ENCODE measurements at regions not wholly inside any gene's neighbourhood (a gene's known extent, or its start where the extent isn't known, plus 50 kb on each side); places are given as distances from the start of the nearest gene placed in this dataset.
"Not testable (repeated sequence)": the region's sequence is repeated elsewhere in the genome, so short reads cannot be mapped to it uniquely, and the experiment has no call there.

DNA sequence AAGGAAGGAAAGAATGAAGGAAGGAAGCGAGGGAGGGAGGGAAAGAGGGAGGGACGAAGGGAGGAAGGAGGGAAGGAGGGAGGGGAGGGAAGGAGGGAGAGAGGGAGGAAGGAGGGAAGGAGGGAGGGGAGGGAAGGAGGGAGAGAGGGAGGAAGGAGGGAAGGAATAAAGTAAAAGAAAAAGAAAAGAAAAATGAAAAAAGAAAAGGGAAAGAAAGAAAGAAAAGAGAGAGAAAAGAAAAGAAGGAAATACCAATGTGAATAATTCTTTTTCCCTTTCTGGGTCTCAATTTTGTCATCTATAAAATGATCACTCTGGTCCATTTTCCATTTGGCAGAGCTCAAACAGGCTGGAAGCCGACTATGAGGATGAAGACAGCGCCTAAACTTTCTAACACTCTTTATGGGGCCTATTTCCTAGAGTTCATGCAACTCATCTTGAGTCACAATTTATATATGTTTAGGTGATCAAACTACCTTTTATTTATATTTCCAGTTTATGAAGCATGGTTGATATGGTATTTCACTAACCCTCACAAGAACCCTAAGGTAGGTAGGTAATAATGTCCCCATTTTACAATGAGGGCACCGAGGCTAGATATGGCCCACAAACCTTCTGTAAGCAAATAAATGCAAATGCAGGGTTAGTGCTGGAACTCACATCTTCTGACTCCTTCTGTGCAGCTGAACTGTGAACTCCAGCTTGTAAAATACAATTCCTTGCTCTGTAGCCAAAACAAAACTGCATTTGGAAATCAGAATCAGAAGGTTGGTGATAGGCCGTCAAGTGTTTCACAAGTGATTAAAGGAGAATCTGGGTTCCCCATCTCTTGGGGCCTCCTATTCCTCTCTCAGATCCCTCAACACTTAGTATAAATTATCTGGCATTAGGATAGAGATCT lies 434.3 kb downstream of the ETS1 start:
- DNase-seq = no peak

DNA sequence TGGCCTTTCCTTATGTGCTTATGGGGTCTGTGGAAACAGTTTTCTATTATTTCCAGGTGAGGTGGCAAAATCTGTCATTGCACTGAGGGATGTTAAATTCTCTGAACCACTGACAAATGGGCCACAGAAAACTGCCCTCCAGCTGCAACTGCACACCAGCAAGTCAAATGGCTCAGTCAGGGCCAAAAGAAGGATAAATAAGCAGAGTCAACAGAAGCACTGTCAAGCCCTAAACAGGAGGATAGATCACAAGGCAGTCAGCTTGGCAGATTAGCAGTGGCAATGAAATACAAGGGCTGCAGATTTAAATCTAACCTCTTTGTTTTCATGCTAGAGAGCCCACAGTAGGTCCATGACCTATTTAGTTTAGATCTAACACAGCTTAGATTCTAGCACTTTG lies 435.6 kb downstream of the ETS1 start:
- DNase-seq = no peak

DNA sequence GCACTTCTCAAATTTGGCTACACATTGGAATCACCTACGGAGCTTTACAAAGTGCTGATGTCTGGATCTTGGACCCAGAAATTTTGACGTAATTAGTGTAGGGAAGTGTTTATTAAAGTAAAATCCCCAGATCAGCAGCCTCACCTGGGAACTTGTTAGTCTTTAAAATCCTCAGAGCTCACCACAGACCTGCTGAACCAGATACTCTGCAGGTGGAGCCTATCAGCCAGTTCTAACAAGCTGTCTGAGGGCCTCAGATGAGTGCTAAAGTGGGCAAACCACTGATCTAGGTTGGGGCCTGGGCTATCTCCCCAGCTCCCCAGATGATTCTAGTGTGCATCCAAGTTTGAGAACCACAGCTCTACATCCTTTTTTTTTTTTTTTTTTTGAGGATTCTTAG lies 436.0 kb downstream of the ETS1 start:
- DNase-seq = no peak

DNA sequence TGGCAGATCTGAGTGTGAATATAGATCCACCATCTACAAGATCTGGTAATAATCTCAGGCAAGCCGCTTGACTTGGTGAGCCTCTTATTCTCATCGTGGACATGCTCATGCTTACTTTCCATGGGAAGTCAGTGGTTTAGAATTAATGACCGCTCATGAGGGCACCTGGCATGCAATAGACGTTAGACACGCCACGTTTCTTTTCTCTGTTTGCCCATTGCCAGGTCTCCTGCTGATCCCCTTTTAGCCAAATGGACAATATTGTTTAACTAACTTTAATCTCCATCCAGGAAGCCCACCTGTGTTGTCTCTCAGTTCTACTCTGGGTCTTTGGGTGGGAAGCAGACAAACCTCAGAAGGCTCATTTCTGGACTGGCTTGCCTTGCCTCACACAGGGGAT lies 439.1 kb downstream of the ETS1 start:
- DNase-seq = no peak

DNA sequence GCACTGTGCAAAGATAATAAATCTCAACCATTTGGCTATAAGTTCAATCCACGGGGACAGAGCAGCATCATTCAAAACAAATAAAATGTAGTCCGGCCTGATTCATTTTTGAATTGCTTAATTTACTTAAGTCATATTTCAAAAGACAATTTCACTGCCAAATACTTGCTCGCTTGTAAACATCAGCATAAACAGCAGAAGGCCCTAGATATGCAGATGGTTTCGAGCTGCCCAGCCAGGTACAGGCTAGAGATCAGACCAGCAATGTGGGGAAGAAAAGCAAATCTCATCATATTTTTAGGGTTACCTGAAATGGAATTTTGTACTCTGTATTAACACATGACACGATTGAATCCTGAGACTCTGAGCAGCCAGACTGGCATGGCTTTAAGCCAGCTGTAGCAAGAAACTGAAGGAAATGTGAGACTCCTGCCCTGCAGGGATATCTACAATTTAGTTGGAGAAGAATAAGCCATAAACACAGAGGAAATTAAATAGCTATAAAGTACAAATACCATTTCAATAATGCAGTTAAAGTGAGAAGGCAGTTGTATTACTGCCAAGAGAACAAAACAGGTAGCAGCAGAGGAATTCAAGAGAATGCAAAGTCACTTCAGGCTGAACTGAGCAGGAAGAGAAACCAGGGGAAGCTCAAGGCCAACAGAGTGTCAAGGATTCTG lies 440.3 kb downstream of the ETS1 start:
- DNase-seq = no peak

DNA sequence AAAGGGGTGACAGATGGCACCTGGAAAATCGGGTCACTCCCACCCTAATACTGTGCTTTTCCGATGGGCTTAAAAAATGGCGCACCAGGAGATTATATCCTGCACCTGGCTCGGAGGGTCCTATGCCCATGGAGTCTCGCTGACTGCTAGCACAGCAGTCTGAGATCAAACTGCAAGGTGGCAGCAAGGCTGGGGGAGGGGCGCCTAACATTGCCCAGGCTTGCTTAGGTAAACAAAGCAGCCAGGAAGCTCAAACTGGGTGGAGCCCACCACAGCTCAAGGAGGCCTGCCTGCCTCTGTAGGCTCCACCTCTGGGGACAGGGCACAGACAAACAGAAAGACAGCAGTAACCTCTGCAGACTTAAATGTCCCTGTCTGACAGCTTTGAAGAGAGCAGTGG lies 447.1 kb downstream of the ETS1 start:
- DNase-seq = not testable (repeated sequence)

DNA sequence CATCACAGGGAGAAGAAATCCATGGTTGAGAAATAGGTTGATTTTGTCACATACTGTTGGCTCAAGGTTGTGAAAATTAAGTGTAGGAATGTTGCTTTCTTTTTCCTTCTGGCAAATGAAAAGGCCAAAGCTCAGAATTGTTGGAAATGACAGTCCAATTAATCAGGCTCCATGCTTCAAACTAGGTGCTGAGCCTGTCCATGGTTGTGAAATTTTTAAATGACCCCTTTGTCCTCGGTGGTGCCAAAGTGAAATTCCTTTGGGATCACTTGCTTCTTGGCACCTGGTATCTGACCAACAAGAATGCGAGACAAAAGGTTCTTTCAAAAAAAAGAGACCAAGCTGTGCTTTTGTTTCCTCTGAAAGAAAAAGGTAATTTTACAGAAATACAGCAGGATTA lies 451.9 kb downstream of the ETS1 start:
- DNase-seq = no peak

DNA sequence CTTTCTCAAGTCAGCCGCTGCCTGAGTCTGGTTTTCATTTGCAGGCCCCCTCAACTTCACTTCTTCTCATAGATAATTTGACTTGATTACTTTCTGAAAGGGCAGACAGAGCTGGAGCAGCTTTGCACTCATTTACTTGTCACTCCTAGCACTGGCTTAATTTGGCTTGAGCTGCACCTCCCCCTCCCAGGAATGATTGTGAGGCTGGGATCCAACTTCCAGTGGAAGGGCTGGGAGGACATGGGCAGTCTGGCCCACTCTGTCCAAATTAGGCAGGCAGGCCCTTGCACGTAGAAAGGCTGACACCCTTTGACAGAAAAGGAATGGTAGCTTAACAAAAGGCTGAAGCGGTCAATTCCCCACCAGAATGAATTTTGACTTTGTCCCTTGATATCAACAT lies 453.9 kb downstream of the ETS1 start:
- no peak for DNase-seq

DNA sequence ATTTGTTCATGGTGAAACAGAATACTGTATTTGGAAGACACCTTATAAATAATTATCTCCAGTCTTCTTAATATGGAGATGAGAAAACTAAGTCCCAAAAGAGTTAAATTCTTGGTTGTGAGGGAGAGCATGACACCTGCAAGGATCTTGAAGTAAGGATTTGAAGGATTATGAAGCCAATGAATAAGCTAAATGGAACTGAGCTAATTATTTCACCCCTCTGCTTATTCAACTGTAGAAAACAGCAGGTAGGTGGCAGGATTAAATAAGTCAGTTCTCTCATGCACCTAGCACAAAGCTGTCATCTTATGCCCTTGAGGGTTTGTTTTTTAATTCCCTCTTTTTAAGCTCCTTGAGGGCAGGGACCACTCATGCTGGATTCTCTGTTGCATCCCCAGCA lies 457.3 kb downstream of the ETS1 start:
- DNase-seq = no peak

DNA sequence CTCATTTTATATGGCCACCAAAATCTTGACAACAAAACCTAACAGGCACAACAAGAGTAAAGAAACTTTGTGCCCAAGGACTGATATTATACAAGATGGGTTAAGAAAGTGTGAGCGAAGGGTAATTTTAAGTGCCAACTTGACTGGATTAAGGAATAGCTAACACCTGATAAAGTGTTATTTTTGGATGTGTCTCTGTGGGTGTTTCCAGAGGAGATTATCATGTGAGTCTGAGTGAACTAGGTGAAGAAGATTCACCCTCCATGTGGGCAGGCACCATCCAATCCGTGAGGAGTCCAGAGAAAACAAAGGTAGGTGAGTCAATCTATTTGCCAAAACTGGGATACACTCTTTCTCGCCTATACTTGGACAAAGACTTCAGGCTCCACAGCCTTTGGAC lies 461.6 kb downstream of the ETS1 start:
- no peak for DNase-seq

DNA sequence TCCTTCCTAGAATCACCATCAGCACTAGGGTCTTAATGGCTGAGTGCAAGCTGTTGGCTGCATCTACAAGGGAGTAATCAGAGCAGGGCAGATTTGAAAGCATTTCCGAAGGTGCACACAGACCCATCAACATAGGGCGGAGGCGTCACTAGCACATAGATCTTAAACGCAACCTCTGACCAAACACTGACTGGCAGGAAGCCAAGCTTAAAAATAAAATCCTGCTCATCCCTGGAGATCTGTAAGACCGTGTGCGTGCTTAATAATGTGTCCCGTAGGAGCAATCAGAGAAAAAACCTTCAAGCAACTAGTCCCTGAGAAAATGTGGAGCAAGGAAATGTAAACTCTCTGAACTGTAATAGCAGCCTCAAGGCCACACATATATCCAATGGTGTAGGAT lies 470.5 kb downstream of the ETS1 start:
- DNase-seq = no peak

DNA sequence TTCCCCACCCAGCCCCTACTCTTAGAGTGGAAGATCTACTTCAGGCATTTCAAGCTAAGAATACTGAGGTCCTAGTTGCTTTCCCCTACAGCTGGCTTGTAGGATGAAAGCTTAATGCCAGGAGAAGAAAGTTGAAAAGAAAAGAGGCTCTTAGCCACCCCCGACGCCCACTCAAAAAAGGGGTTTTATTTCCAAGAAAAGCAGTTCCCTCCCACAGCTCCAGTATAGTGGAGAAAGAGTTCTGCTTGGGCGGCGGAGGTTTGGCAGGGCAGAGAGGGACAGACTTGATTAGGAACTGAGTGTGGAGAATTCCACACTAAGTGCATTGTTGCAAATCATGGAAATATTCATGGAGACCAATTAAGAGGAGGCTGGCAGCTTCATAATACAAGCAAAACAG lies 470.9 kb downstream of the ETS1 start:
- no peak for DNase-seq

DNA sequence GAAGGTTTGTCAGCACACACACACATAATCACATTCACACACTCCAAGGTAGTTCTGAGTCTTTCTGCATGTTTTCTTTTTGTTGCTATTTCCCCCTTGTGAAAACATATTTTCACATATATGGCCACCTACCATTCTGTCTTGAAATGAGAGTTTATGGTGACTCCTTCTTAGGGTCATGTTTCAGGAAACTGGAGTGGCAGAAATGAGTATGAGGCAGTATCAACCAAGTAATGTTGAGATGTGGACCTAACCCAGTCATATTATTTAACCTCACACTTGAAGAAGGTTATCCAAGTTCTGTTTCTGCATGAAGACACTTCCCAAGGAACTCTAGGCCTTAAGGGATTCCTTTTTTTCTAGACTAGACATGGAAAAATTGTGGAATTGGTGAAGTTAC lies 481.4 kb downstream of the ETS1 start:
- no peak for DNase-seq

DNA sequence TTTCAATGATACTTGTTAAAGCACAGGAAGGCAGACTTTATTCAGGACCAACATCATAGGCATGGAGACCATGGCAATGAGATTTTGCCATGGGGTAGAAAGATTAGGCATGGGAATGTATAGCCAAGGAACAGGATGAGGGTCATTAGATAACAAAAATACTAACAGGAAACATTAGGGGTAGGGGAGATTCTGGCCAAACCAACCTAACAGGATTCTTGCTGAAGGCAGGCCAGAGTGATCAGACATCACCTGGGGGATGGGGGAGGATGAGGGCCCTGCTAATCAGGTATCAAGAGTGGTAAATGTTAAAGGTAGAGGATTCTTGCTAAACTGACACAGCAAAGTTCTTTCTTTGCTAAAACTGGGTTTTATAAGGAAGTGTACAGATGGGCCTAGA lies 481.8 kb downstream of the ETS1 start:
- no peak for DNase-seq

DNA sequence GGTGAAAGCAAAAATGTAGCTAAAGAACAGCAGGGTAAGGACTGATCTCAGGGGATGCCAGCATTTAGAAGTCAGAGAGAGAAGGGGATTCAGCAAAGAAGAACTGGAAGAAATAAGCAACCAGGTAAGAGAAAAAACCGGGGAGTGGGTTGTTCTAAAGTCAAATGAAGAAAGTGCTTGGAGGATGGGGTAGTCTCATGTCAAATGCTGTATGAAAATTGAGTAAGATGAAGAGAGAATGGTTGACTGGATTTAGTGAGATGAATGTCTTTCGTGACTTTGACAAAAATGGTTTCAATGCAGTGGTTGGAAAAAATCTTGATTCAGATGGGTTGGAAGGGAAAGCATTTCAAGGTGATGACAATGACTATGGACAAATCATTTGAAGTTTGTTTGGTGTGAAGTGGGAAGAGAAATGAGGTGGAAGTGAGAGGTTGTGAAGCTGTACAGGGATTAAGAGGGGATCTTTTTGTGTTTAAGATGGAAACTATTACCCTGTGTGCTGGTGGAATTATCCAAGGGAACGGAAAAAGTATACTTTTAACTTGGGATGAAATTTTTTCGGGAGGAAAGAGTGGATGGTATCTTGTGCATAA lies 484.0 kb downstream of the ETS1 start:
- DNase-seq = no peak

DNA sequence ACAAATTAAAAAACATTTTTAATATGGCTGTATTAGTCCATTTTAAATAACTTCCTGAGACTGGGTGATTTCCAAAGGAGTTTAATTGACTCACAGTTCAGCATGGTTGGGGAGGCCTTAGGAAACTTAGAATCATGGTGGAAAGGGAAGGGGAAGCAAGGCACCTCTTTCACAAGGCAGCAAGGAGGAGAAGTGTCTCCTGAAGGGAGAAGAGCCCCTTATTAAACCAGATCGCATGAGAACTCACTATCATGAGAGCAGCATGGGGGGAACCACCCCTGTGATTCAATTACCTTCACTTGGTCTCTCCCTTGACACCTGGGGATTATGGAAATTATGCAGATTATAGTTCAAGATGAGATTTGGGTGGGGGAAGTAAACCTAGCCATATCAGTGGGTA lies 488.6 kb downstream of the ETS1 start:
- DNase-seq = no peak

DNA sequence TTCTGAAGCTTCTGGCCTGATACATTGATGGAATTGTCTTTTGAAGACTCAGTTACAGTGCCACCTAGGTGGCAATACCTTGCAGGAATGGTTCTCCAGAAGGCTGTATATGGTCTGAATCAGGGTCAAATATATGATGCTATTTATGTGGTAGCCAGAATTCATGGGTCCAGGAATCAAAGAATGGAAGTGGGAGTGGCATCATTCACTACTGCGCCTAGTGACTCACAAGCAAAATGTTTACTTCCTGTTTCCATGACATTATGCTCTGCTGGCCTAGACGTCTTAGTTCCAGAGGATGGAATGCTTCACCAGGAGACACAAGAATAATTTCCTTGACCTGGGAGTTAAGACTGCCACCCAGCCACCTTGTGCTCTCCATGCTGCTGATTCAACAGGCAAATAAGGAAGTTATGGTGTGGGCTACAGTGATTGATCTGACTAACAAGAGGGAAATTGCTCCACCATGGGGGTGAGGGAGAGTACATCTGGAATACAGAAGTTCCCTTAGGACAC lies 491.8 kb downstream of the ETS1 start:
- no peak for DNase-seq

DNA sequence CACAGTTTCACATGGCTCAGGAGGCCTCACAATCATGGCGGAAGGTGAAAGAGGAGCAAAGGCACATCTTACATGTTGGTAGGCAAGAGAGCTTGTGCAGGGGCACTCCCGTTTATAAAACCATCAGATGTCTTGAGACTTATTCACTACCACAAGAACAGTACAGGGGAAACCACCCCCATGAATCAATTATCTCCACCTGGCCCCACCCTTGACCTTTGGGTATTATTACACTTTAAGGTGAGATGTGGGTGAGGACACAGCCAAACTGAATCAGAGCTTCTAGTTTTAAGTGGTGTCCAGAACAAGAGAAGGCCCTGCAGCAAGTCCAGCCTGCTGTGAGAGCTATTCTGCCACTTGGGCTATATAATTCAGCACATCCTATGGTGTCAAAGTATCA lies 493.7 kb downstream of the ETS1 start:
- no peak for DNase-seq

DNA sequence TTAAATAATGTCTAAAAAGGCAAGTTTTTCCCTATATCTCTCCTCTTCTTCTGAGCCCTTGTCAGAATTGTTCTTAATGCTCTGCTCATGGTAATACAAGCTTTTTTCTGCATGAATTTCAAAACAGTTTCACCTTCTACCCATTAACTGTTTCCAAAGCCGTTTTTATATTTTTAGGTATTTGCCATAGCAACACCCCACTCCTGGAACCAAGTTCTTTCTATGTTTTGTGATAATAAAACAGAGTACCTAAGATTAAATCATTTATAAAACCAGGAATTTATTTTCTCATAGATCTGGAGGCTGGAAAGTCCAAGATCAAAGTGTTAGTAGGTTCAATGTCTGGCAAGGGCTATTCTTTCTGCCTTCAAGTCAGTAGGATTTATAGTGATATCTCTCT lies 497.4 kb downstream of the ETS1 start:
- DNase-seq = no peak

DNA sequence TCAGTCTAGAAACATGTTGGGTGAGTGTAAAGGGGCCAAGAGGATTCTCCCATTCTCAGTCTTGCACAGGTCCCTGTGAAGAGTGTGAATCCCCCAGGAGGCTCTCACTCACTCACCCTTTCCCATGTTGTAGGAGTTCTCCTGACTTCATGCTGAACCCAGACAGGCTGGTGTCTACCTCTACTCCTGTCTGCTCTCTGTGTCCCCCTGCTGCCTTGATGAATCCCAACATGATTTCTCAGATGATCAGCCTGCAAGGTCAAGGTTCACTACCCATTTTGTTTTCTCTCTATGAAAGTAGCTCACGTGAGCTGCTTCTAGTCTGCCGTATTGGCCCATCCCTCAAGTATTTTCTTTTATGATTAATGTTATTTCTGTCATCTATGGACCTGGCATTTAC lies 500.6 kb downstream of the ETS1 start:
- DNase-seq = no peak

DNA sequence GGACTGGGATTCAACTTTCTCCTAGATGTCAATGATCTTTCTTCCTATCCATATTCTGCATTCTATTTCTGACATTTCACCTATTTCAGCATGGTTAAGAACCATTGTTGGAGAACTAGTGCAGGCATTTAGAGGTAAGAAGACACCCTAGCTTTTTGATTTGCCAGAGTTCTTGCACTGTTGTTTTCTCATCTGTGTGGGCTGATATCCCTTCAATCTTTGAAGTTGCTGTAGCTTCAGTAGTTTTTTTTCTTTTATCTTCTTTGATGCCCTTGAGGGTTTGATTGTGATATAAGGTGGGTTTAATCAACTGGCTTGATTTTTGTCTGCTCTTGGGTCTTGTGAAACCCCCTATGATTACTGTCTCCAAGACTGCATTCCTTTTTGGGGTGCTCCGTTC lies 502.1 kb downstream of the ETS1 start:
- DNase-seq = no peak

DNA sequence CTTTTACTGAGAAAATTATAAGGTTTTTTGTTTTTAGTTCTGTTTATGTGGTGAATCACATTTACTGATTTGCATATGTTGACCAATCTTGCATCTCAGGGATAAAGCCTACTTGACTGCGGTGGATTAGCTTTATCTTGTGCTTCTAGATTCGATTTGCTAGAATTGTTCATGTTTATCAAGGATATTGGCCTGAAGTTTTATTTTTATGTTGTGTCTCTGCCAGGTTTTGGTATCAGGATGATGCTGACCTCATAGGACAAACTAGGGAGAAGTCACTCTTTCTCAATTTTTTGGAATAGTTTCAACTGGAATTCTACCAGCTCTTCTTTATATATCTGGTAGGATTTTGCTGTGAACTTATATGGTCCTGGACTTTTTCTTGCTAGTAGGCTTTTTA lies 504.8 kb downstream of the ETS1 start:
- DNase-seq = no peak

DNA sequence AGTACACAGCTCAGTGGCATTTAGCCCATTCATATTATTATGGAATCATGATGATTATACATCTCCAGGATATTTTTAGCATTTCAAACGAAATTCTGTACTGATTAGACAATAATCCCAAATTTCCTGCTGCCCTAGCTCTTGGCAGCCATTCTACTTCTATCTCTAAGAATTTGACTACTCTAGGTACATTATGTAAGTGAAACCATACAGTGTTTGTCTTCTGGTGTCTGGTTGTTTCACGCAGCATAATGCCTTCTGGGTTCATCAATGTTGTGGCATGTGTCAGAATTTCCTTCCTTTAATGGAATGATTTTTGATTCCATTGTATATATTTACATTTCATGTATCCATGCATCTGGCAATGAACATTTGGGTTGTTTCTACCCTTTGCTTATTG lies 517.7 kb downstream of the ETS1 start:
- DNase-seq = no peak

DNA sequence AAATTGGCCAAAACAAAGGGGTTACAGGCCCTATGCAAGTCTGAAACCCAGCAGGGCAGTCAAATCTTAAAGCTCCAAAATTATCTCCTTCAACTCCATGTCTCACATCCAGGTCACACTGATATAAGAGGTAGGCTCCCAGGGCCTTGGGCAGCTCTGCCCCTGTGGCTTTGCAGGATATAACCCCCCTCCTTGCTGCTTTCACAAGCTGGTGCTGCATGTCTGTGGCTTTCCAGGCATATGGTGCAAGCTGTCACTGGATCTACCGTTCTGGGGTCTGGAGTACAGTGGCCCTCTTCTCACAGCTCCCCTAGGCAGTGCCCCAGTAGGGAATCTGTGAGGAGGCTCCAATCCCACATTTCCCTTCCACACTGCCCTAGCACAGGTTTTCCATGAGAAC lies 519.6 kb downstream of the ETS1 start:
- no peak for DNase-seq

All from activated CD4-positive, alpha-beta T cell treated with anti-CD3 and anti-CD28 coated beads, Interleukin-2, amount 50 U/mL, for 48 hours (primary cell).